NCI-H510A treated with DMSO at 0.1 percent for 48 hours (cell line): ENCODE measurements at regions not wholly inside any gene's neighbourhood (a gene's known extent, or its start where the extent isn't known, plus 50 kb on each side); places are given as distances from the start of the nearest gene placed in this dataset.

ENCODE experiments used
- DNase-seq: peaks from one replicate; lab custom pipeline; 2025; lab: John Stamatoyannopoulos, UW

GRCh38 chr10:128375171-128375570, 248.9 kb upstream of the MKI67 start:
- no peak for DNase-seq

DNA sequence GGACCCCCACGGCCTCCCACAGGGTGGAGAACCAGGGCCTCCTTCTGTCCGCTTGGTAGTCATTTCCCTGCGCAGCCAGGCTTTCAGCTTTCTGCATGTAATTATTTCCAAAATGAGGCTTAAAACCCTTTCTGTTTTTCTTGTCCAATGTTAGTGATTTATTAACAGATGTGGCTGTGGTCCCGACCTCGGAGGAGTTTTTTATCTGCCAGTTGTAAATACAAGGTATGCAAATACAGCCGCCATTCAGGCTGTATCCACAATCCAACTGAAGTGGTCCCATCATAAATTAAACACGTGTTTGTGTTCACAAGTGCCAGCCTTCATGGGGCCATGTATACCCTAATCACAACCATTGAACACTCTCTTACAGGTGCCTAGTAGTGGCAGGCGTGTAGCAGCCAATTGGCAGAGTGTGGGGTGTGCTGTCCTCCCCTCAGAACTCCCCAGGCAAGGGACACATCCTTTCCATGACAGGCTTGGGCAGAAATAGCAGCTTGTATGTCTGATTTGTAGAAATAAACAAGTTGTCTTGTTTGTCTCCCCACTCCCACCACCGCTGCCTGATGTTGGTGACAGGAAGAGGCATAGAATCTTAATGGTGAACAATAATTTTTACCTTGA, 251.3 kb upstream of the MKI67 start:
- no peak for DNase-seq

GRCh38 chr10:128377988-128378387, 251.8 kb upstream of the MKI67 start:
- no peak for DNase-seq

DNA sequence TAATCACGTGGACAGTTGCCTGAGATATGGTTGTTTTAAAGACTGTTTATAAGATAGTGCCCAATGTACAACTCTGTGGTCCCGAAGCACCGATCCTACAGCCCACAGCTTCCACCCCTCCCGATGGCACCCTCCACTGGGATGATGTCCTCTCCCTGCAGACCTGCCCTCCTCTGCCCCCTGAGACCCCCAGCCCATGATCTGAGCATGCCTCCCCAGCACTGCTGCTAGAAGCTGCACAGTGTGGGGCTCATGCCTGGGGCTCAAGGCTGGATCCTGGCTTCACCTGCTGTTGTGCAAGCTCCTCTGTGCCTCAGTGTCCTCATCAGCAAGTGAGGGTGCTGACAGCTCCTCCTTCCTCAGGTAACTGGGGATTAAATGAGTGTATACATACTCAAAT, 254.7 kb upstream of the MKI67 start:
- DNase-seq: no peak

DNA sequence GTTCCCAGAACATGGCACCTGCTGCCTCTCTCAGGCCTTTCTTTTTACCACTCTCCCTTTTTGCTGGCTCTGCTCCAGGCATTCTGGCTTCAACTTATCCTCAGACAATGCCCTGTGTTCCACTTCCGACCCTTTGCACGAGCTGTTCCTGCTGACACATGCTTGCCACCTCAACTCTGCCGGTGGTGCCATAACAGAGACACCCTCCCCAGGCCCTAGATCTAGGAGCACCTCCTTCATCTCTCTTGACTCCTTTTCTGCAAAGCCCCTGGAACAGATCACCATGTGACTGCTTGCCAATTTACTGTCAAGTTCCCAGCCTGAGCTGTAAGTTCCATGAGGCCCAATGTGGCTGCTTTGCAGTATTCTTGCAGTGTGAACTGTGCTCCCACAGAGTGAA, 256.0 kb upstream of the MKI67 start:
- no peak for DNase-seq

GRCh38 chr10:128384831-128385230, 258.6 kb upstream of the MKI67 start:
- DNase-seq: no peak

GRCh38 chr10:128386231-128386630, 260.0 kb upstream of the MKI67 start:
- no peak for DNase-seq

DNA sequence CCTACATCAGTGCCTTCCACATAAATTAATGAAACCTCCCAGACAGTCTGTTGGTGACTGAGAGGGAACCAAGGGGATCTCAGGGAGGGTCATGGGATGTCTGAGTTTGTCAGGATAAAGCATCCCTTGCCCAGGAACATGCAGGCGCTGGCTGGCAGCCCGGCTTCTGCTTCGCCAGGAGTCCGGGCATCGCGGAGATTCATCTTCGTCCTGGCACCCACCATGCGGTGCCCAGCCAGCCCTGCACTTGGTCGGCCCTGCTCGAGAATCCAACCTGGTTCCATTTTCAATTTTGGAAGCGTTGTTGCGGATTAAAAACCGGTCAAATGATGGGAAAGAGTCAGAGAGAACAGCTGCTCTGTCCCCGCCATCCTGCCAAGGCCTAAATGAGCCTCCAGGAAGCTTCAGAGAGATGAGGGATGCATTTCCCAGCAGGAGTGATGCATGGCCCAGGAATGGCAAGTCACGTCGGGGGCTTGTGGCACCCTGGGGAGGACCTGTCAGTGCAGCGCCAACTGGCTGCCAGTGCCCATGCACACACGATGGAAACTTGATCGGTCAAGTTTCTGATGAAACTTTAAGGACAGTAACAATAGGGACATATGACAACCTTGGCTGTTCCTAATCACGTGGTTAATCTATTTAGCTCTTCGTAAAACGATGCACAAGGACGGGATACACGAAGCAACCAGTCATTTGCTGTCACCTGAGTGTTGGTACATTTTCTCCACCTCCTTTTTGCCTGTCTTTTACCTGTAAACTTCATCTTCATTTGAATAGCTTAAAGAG, 260.8 kb upstream of the MKI67 start:
- DNase-seq: no peak

GRCh38 chr10:128390596-128390995, 264.4 kb upstream of the MKI67 start:
- no peak for DNase-seq

- no peak for DNase-seq
Observed at GRCh38 chr10:128393546-128393945, 267.3 kb upstream of the MKI67 start.

- DNase-seq: no peak
Observed at GRCh38 chr10:128398118-128398517, 271.9 kb upstream of the MKI67 start.

GRCh38 chr10:128398999-128399398, 272.8 kb upstream of the MKI67 start:
- no peak for DNase-seq

DNA sequence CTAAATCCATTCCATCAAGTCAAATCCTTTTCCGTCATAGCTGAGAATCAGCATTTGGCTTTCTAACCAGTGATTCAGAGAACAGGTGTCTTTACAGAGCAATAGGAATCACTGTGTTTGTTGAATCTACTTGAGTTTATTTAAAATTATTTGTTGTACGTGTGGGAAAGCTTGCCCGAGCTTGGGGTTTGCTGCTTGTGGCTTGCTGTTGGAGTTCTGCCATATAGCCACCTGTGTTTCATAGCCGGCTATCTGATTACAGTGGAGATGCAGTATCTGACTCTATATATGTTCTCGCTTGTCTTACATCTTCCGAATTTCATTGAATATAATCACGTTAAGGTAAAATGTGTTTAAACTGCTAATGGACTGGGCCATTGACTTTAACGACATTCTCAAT, 274.3 kb upstream of the MKI67 start:
- DNase-seq: no peak

GRCh38 chr10:128405450-128405849, 279.2 kb upstream of the MKI67 start:
- DNase-seq: no peak

- no peak for DNase-seq
Observed at GRCh38 chr10:128411643-128412042, 285.4 kb upstream of the MKI67 start.

- DNase-seq: no peak
Observed at GRCh38 chr10:128414568-128414967, 288.3 kb upstream of the MKI67 start.

- no peak for DNase-seq
Observed at GRCh38 chr10:128416231-128416630, 290.0 kb upstream of the MKI67 start.

- no peak for DNase-seq
Observed at GRCh38 chr10:128417826-128418225, 291.6 kb upstream of the MKI67 start.

- no peak for DNase-seq
Observed at GRCh38 chr10:128418819-128419218, 292.6 kb upstream of the MKI67 start.

DNA sequence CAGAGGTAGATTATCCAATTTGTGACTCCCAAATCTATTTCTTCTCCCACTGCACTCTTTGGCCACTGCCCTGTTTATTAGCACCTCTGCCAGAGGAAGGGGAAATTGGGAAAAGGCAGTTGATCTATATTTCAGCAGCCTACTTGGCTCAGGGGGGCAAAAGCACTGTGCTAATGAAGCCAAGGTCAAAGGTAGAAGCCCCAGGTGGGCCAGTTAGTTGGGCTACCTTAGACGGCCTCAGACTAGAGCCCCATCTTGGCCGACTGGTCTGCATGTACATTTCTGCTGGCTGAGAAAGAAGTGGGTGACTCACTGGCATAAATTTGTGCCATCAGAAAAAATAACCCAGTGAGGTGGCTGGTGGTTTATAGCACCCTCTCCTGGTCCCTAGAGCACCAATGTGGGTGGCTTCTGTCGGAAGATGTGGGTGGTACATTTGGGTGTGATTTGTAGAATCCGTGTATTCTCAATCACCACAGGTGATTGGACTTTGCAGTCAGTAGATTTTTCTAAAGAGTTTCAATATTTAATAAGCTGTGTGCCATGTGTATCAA, 293.3 kb upstream of the MKI67 start:
- no peak for DNase-seq

GRCh38 chr10:128420623-128421022, 294.4 kb upstream of the MKI67 start:
- no peak for DNase-seq

GRCh38 chr10:128421371-128422160, 295.3 kb upstream of the MKI67 start:
- no peak for DNase-seq

- DNase-seq: no peak
Observed at GRCh38 chr10:128422190-128422589, 296.0 kb upstream of the MKI67 start.
